K562 (cell line): ENCODE measurements at regions not wholly inside any gene's neighbourhood (a gene's known extent, or its start where the extent isn't known, plus 50 kb on each side); places are given as distances from the start of the nearest gene placed in this dataset.

Experiments used
- ATAC-seq: fragments of 200-7000 bp; cut with Tn5 transposase; 3 replicates; pipeline ENCODE4 v1.9.1; 2020; ENCODE audit warnings: moderate library complexity
- BruUV-seq: library from RNA; stranded (reverse); fragments of 400-500 nt; replicated peaks from 2 replicates; lab custom pipeline; 2021; lab: Mats Ljungman, UMichigan
- CTCF ChIA-PET: fragments of 300-600 bp; formaldehyde crosslinking; extraction: SDS; loops from one replicate; lab custom pipeline; 2021; ENCODE audit warnings: low intra/inter-chr PET ratio; lab: Yijun Ruan, JAX
- POLR2A ChIA-PET: fragments of 300-600, 350-650 bp; sonication (Branson Sonifier 250); formaldehyde crosslinking; extraction: SDS; loops from one replicate; lab custom pipeline; 2021; ENCODE audit warnings: antibody characterized with exemption, inconsistent platforms; lab: Yijun Ruan, JAX
- DNase-seq, 4 experiments: peaks; one replicate each; pipeline versions ENCODE4 v3.0.0 to v3.0.0-alpha.2; 2011 to 2018; ENCODE audit warnings: low spot score in 3 of 4, mixed read lengths in 3 of 4; ENCODE audit errors: extremely low read depth in 1 of 4
- FAIRE-seq: peaks from 2 replicates; lab custom pipeline; 2011; peaks lifted over from hg19 to GRCh38; lab: Jason Lieb, UNC
- H2AFZ ChIP-seq: 2 replicates; pipeline ENCODE4 v1.6.0; 2011; ENCODE audit warnings: low read depth, low read length, control low read depth, inconsistent platforms
- H3K27ac ChIP-seq: fragments of 200-600 bp; 3 replicates; pipeline ENCODE4 v1.8.0; 2011; ENCODE audit warnings: low read depth, mild to moderate bottlenecking, control low read depth, inconsistent platforms, low read length, moderate library complexity, mixed read lengths; ENCODE audit errors: extremely low read depth
- H3K27me3 ChIP-seq, 2 experiments: fragments of 300-600 bp in 1 of 2; 2 replicates in 1 of 2; 3 replicates in 1 of 2; pipeline versions ENCODE4 v1.6.0 to v1.8.0; 2011; ENCODE audit warnings: inconsistent platforms in 2 of 2, low read length in 2 of 2, mild to moderate bottlenecking in 1 of 2, mixed read lengths in 1 of 2, moderate library complexity in 1 of 2; ENCODE audit not compliant: control insufficient read depth in 2 of 2, insufficient read depth in 2 of 2
- H3K36me3 ChIP-seq: fragments of 300-600 bp; 3 replicates; pipeline ENCODE4 v1.8.0; 2011; ENCODE audit warnings: mild to moderate bottlenecking, low read length, inconsistent platforms; ENCODE audit not compliant: control insufficient read depth, insufficient read depth
- H3K4me1 ChIP-seq, 2 experiments: fragments of 200-600 bp in 1 of 2; replicated peaks in 1 of 2; 2 replicates in 1 of 2; 3 replicates in 1 of 2; pipeline versions ENCODE4 v1.5.1 to v1.8.0; 2011; ENCODE audit warnings: inconsistent platforms in 2 of 2, low read length in 2 of 2, mild to moderate bottlenecking in 1 of 2, mixed read lengths in 1 of 2, moderate library complexity in 1 of 2; ENCODE audit not compliant: control insufficient read depth in 2 of 2, insufficient read depth in 2 of 2
- H3K4me2 ChIP-seq: 2 replicates; pipeline ENCODE4 v1.6.1; 2011; ENCODE audit warnings: low read length, control low read depth, inconsistent platforms, mixed read lengths; ENCODE audit not compliant: insufficient read depth
- H3K4me3 ChIP-seq: fragments of 200-600 bp; sonication (generic), shearing (Covaris generic); 2 replicates; pipeline ENCODE4 v1.5.1; 2016; ENCODE audit warnings: control low read depth, inconsistent platforms
- H3K79me2 ChIP-seq: fragments of 200-600 bp; 3 replicates; pipeline ENCODE4 v1.8.0; 2011; ENCODE audit warnings: low read length, inconsistent platforms; ENCODE audit not compliant: control insufficient read depth, insufficient read depth
- H3K9ac ChIP-seq, 2 experiments: 2 replicates each; pipeline versions ENCODE4 v1.6.0 to v1.6.1; 2011; ENCODE audit warnings: low read depth in 2 of 2, low read length in 2 of 2, control low read depth in 1 of 2, inconsistent platforms in 1 of 2, mild to moderate bottlenecking in 1 of 2, mixed read lengths in 1 of 2; ENCODE audit not compliant: insufficient read depth in 1 of 2
- H3K9me1 ChIP-seq: one replicate; pipeline ENCODE4 v1.6.0; 2011; ENCODE audit warnings: inconsistent platforms, mild to moderate bottlenecking, low read length, moderate library complexity; ENCODE audit not compliant: control insufficient read depth, insufficient read depth
- H3K9me3 ChIP-seq: replicated peaks from 2 replicates; pipeline ENCODE4 v1.5.1; 2011; ENCODE audit warnings: low read depth, low read length, inconsistent platforms; ENCODE audit not compliant: control insufficient read depth, insufficient read depth
- H4K20me1 ChIP-seq: replicated peaks from 2 replicates; pipeline ENCODE4 v1.6.1; 2011; ENCODE audit warnings: low read length, inconsistent platforms, mixed read lengths; ENCODE audit not compliant: control insufficient read depth, insufficient read depth
- ARID2 ChIP-seq: fragments of 450-650 bp; IDR thresholded peaks from 2 replicates; pipeline ENCODE4 v1.6.1; 2017; ENCODE audit warnings: antibody characterized with exemption, mild to moderate bottlenecking
- CEBPG ChIP-seq, 3 experiments: fragments of 200-800 bp in 1 of 3; sonication (Bioruptor generic) in 1 of 3; sonication (generic) in 1 of 3; formaldehyde crosslinking in 1 of 3; IDR thresholded peaks in 2 of 3; conservative IDR thresholded peaks in 1 of 3; 2 replicates each; pipeline versions ENCODE4 v1.6.1 to v1.8.0; 2016 to 2022; ENCODE audit warnings: missing compliant biosample characterization in 2 of 3, missing genetic modification characterization in 2 of 3, mild to moderate bottlenecking in 1 of 3, missing genetic modification reagents in 1 of 3
- MEF2A ChIP-seq: IDR thresholded peaks from 2 replicates; pipeline ENCODE4 v1.6.1; 2011; ENCODE audit warnings: low read depth, mild to moderate bottlenecking, low read length, moderate library complexity; ENCODE audit not compliant: control insufficient read depth
- ZFP36 ChIP-seq: fragments of 150-350 bp; IDR thresholded peaks from 2 replicates; pipeline ENCODE4 v1.6.1; 2018; ENCODE audit warnings: low read length, low read depth; ENCODE audit not compliant: partially characterized antibody
- WGBS: fragments of 100-300 bp; shearing (Covaris generic); methylation state at CpG from one replicate; pipeline ENCODE4 v1.1.6; 2016; ENCODE audit warnings: low coverage, mixed read lengths; ENCODE audit not compliant: insufficient coverage; ENCODE audit errors: missing lambda C conversion rate; 5-methylcytosine and 5-hydroxymethylcytosine counted together
- in situ Hi-C: fragments of 300-500 bp; cut with MboI; formaldehyde crosslinking; loops from 4 replicates; pipeline ENCODE4 v1.15.0; 2018; ENCODE audit warnings: inconsistent platforms, mixed read lengths
- intact Hi-C: fragments of 100-400 bp; cut with micrococcal nuclease; formaldehyde crosslinking; loops from 2 replicates; pipeline ENCODE4 v1.14.2; 2022
- TF ChIP-seq, protein P1 (sequence below): sonication (generic); IDR thresholded peaks from 2 replicates; pipeline ENCODE4 v1.6.1; 2016
- TF ChIP-seq, protein P2 (sequence below): sonication (generic); formaldehyde crosslinking; IDR thresholded peaks from 2 replicates; pipeline ENCODE4 v1.8.0; 2022; ENCODE audit warnings: mild to moderate bottlenecking, missing genetic modification reagents

DNA sequence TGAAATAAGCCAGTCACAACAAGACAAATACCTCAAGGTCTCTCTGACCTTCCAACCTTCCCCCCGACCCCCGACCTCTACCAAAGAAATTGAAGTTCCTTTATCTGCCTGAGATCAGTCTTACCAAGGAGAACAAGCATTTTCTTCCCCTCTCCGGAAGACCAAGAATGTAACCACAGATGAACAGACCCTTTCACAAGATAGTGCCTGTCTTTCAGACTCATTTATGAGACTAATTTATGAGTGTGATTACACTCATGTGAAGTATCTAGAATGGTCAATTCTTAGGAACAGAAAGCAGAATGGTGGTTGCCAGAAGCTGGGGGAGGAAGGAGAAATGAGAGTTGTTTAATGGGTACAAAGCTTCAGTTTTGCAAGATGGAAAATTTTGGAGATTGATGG lies 108.9 kb upstream of the MKLN1 start (continued):
- TF ChIP-seq MEF2A, result no peak
- TF ChIP-seq, protein P1, sequence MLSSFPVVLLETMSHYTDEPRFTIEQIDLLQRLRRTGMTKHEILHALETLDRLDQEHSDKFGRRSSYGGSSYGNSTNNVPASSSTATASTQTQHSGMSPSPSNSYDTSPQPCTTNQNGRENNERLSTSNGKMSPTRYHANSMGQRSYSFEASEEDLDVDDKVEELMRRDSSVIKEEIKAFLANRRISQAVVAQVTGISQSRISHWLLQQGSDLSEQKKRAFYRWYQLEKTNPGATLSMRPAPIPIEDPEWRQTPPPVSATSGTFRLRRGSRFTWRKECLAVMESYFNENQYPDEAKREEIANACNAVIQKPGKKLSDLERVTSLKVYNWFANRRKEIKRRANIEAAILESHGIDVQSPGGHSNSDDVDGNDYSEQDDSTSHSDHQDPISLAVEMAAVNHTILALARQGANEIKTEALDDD, result no peak
- no peak for TF ChIP-seq ZFP36

DNA sequence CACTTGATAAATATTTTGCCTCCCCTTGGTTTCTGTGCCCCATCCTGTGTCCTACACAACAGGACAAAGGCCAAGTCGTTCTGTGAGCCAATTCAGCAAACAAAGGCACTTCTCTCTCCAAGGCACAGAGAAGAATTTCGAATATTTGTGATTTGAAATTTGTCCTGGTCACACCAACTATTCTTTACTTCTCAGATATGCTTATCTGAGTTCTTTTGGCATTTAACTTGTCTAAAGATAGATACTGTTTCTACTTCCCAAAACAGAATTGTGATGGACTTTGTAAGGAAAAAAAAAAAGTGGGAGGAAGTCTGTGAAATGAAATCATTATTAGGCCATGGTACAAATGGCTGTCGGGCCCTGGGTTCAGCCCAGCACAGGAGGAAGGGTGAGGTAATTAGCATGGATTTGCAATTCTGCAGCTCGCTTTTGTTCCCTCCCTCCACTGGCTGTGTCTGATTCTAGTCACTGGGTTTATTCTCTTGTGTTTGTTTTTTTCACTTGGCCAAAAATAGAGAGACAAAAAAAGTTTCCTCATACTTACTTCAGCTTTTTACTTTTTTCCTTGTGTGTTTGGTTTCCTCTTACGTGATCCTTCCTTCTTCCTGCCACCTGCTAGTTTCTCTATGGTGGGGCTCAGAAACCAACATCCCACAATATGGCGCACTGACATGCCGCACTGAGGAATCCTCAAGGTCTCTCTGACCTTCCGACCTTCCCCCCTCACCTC lies 108.2 kb upstream of the MKLN1 start:
- in situ Hi-C loops, result no loop called here
- TF ChIP-seq, protein P2, sequence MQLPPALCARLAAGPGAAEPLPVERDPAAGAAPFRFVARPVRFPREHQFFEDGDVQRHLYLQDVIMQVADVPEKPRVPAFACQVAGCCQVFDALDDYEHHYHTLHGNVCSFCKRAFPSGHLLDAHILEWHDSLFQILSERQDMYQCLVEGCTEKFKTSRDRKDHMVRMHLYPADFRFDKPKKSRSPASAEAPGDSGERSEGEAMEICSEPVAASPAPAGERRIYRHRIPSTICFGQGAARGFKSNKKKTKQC, result no peak
- TF ChIP-seq ARID2, result no peak
- no peak for TF ChIP-seq CEBPG (CRISPR knock-in tag; IDR thresholded peaks at IDR 0.05)
- TF ChIP-seq CEBPG (tag; conservative IDR thresholded peaks at IDR 0.05 in 1 of 2, IDR thresholded peaks at IDR 0.05 in 1 of 2), result 0 out of 4 replicates have a peak, but pooled peaks of 1 of the 2 experiments have one; percentile 11
- Histone ChIP-seq H3K4me2 (no peak overlapping the region), H3K9me1 (no peaks in the 10 kb centered on the region), H3K79me2 (no peaks in the 10 kb centered on the region), H2AFZ (no peak overlapping the region), H3K27ac (no peak overlapping the region), H3K4me3 (no peak overlapping the region), H3K4me1 (no peaks in the 10 kb centered on the region), H4K20me1 (no peaks in the 10 kb centered on the region), H3K9ac (no peak overlapping the region), H3K27me3 (peaks cover 25 to 36% of the 10 kb centered on the region in 2 experiments), H3K36me3 (no peaks in the 10 kb centered on the region), H3K9me3 (no peaks in the 10 kb centered on the region)
- FAIRE-seq (no peak), DNase-seq (no peak), ATAC-seq (no peak)
- intact Hi-C loops, result loop anchor here (10.0 kb wide), 1 partner anchor 205 kb away; no protein-coding TSS in a partner anchor
- WGBS, result 2% methylated on average over 8 of the region's 8 CpGs
- CTCF ChIA-PET, result no interaction called here
- POLR2A ChIA-PET, result no interaction called here
- no TSS peak for BruUV-seq
